Calu3 (cell line): ENCODE measurements at regions not wholly inside any gene's neighbourhood (a gene's known extent, or its start where the extent isn't known, plus 50 kb on each side); places are given as distances from the start of the nearest gene placed in this dataset.

ENCODE experiments used
- BruUV-seq: library from RNA; stranded (reverse); fragments of 400-500 nt; replicated peaks from 2 replicates; lab custom pipeline; 2021; lab: Mats Ljungman, UMichigan
- CTCF ChIA-PET: fragments of 300-600 bp; sonication (Branson Sonifier 250); formaldehyde crosslinking; loops from one replicate; lab custom pipeline; 2022; ENCODE audit warnings: antibody characterized with exemption; lab: Charles Lee
- DNase-seq: peaks from one replicate; pipeline ENCODE4 v3.0.0; 2022
- H3K27ac Mint-ChIP-seq: one replicate; pipeline ENCODE4 v1.8.0; 2022; ENCODE audit warnings: mixed read lengths; ENCODE audit not compliant: unreplicated experiment
- H3K27me3 Mint-ChIP-seq: one replicate; pipeline ENCODE4 v1.8.0; 2022; ENCODE audit warnings: mixed read lengths; ENCODE audit not compliant: unreplicated experiment
- H3K36me3 Mint-ChIP-seq: one replicate; pipeline ENCODE4 v1.8.0; 2022; ENCODE audit warnings: mild to moderate bottlenecking, moderate library complexity, mixed read lengths; ENCODE audit not compliant: insufficient read depth, unreplicated experiment
- H3K4me1 Mint-ChIP-seq: one replicate; pipeline ENCODE4 v1.8.0; 2022; ENCODE audit warnings: mild to moderate bottlenecking, low read depth, mixed read lengths; ENCODE audit not compliant: unreplicated experiment
- H3K4me3 Mint-ChIP-seq: one replicate; pipeline ENCODE4 v1.8.0; 2022; ENCODE audit warnings: mild to moderate bottlenecking, low read depth, moderate library complexity, mixed read lengths; ENCODE audit not compliant: unreplicated experiment
- H3K9me3 Mint-ChIP-seq: one replicate; pipeline ENCODE4 v1.8.0; 2022; ENCODE audit warnings: low read depth, mixed read lengths; ENCODE audit not compliant: unreplicated experiment
- intact Hi-C: fragments of 100-400 bp; cut with micrococcal nuclease; formaldehyde crosslinking; loops from one replicate; pipeline ENCODE4 v1.10.0; 2022; ENCODE audit not compliant: unreplicated experiment
- TF ChIP-seq, protein P1 (sequence below): fragments of 200-600 bp; IDR thresholded peaks from one replicate; pipeline ENCODE4 v1.8.0; 2022; ENCODE audit warnings: antibody characterized with exemption; ENCODE audit not compliant: unreplicated experiment

DNA sequence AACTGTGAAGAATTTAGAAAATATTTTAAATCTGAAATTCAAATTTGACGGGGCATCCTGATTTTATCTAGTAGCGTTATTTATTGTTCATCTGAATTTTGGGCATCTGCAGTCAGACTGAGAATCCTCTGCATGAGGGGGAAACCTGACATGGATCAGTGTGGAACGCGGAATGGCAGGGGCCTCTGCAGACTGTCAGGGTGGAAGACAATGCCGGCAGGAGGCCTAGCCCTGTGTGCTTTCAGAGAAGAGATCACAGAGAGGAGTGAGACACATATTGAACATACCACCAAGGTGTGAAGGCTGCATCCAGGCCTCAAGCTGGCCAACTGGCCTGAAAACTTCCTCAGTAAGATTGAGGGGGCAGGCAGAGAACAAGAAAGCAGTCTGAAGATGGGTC lies 921.1 kb upstream of the GHITM start:
- Mint-ChIP-seq H3K9me3 (no peaks in the 10 kb centered on the region), H3K27me3 (no peaks in the 10 kb centered on the region), H3K4me1 (no peaks in the 10 kb centered on the region), H3K4me3 (no peak overlapping the region), H3K36me3 (no peaks in the 10 kb centered on the region), H3K27ac (no peak overlapping the region)
- TF ChIP-seq, protein P1, sequence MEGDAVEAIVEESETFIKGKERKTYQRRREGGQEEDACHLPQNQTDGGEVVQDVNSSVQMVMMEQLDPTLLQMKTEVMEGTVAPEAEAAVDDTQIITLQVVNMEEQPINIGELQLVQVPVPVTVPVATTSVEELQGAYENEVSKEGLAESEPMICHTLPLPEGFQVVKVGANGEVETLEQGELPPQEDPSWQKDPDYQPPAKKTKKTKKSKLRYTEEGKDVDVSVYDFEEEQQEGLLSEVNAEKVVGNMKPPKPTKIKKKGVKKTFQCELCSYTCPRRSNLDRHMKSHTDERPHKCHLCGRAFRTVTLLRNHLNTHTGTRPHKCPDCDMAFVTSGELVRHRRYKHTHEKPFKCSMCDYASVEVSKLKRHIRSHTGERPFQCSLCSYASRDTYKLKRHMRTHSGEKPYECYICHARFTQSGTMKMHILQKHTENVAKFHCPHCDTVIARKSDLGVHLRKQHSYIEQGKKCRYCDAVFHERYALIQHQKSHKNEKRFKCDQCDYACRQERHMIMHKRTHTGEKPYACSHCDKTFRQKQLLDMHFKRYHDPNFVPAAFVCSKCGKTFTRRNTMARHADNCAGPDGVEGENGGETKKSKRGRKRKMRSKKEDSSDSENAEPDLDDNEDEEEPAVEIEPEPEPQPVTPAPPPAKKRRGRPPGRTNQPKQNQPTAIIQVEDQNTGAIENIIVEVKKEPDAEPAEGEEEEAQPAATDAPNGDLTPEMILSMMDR, result no peak
- DNase-seq, result no peak
- BruUV-seq, result no TSS peak
- CTCF ChIA-PET, result no interaction called here
- intact Hi-C loops, result no loop called here

GRCh38 chr10:83222300-83222699 lies 917.0 kb upstream of the GHITM start:
- no TSS peak for BruUV-seq
- intact Hi-C loops, result no loop called here

DNA sequence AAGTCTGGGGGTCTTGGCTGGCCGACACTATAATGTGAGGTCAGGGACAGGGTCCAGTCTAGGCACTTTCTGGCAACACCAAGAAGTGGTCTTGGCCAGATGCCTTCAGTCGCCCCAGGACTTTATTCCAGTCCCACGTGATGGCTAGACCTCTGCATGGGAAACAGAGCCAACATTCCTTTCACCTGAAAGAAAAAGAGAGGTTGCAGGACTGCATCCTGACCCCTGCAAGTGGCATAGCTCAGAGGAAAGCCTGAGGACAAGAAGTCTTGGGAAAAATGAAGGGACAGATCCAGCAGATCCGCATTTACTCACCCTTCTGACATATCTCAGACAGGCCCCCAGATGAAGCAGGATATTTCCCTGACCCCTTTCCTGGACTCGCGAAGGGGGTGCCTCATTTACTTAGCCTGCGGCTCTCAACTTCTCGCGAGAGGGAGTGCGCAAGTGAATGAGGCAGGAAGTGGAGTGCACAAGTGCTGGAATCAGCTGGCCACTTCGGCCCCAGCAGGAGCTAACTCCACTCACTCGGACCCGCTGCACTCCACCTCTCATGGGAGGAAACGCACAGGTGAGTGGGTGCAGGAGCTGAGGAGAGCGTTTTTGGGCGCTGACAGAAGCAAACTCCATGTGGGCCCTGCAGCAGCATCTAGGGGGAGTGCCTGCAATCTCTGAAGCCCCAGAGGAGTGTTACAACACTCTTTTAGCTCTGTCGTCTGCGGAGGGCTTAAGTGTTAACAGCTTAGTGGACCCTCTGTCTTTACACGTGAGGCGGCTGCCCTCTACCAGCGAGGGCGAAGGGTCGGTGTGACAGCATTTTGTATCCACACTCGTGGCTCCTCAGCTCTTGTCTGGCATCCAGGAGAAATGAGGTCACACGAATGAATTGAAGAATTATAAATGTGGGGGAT lies 916.2 kb upstream of the GHITM start:
- TF ChIP-seq, protein P1, result no peak
- H3K27ac Mint-ChIP-seq, result no peak overlapping the region

More at GRCh38 chr10:83222300-83222699, 917.0 kb upstream of the GHITM start:
- peaks cover 10% of the 10 kb centered on the region for H3K27me3 Mint-ChIP-seq
- TF ChIP-seq, protein P1, result no peak
- H3K27ac Mint-ChIP-seq, result no peak overlapping the region
- no peak overlapping the region for H3K4me3 Mint-ChIP-seq
- no peaks in the 10 kb centered on the region for H3K9me3 Mint-ChIP-seq
- no peaks in the 10 kb centered on the region for H3K4me1 Mint-ChIP-seq
- DNase-seq, result no peak
- no peaks in the 10 kb centered on the region for H3K36me3 Mint-ChIP-seq
- CTCF ChIA-PET, result no interaction called here

GRCh38 chr10:83225781-83226180 lies 913.5 kb upstream of the GHITM start:
- no peaks in the 10 kb centered on the region for H3K9me3 Mint-ChIP-seq
- DNase-seq, result no peak
- no peak overlapping the region for H3K27ac Mint-ChIP-seq
- no TSS peak for BruUV-seq
- no peak overlapping the region for H3K4me3 Mint-ChIP-seq
- H3K36me3 Mint-ChIP-seq, result no peaks in the 10 kb centered on the region
- no peaks in the 10 kb centered on the region for H3K4me1 Mint-ChIP-seq
- intact Hi-C loops, result no loop called here
- CTCF ChIA-PET, result no interaction called here
- TF ChIP-seq, protein P1, result no peak
- H3K27me3 Mint-ChIP-seq, result peaks cover 10% of the 10 kb centered on the region

More for the DNA sequence above, 916.2 kb upstream of the GHITM start:
- Mint-ChIP-seq H3K4me3 (no peak overlapping the region), H3K27me3 (peaks cover 10% of the 10 kb centered on the region), H3K4me1 (no peaks in the 10 kb centered on the region), H3K36me3 (no peaks in the 10 kb centered on the region), H3K9me3 (no peaks in the 10 kb centered on the region)
- CTCF ChIA-PET, result no interaction called here
- intact Hi-C loops, result no loop called here
- no TSS peak for BruUV-seq
- no peak for DNase-seq
